SK-N-SH (cell line): ENCODE measurements at regions not wholly inside any gene's neighbourhood (a gene's known extent, or its start where the extent isn't known, plus 50 kb on each side); places are given as distances from the start of the nearest gene placed in this dataset.

ENCODE experiments used
- CTCF ChIA-PET: fragments of 300-600, 350-600 bp; formaldehyde crosslinking; extraction: SDS; loops from one replicate; lab custom pipeline; 2021; lab: Yijun Ruan, JAX
- POLR2A ChIA-PET: fragments of 350-600 bp; sonication (Branson Sonifier 250); formaldehyde crosslinking; extraction: SDS; loops from one replicate; lab custom pipeline; 2020; ENCODE audit warnings: antibody characterized with exemption, inconsistent platforms; lab: Yijun Ruan, JAX
- DNase-seq: peaks from one replicate; pipeline ENCODE4 v3.0.0; 2012
- H2AFZ ChIP-seq: fragments of 200-600 bp; sonication (generic); 2 replicates; pipeline ENCODE4 v1.8.1; 2016; ENCODE audit warnings: antibody characterized with exemption, mild to moderate bottlenecking, low read depth
- H3F3A ChIP-seq: fragments of 200-600 bp; sonication (generic); replicated peaks from 2 replicates; pipeline ENCODE3; 2016; ENCODE audit warnings: antibody characterized with exemption, mild to moderate bottlenecking; ENCODE audit not compliant: insufficient read depth
- H3K27ac ChIP-seq, 2 experiments: fragments of 200-500 bp in 1 of 2; fragments of 200-600 bp in 1 of 2; sonication (Bioruptor generic) in 1 of 2; sonication (generic), shearing (Covaris generic) in 1 of 2; 2 replicates each; pipeline versions ENCODE4 v1.5.1 to v1.6.1; 2014 to 2016; ENCODE audit warnings: low read depth in 2 of 2, inconsistent platforms in 1 of 2, low read length in 1 of 2, mild to moderate bottlenecking in 1 of 2, mixed read lengths in 1 of 2
- H3K27me3 ChIP-seq: fragments of 200-600 bp; sonication (generic), shearing (Covaris generic); 2 replicates; pipeline ENCODE4 v1.6.1; 2016; ENCODE audit warnings: mixed run types; ENCODE audit not compliant: insufficient read depth
- H3K36me3 ChIP-seq, 2 experiments: fragments of 200-500 bp in 1 of 2; fragments of 200-600 bp in 1 of 2; sonication (Bioruptor generic) in 1 of 2; sonication (generic) in 1 of 2; replicated peaks in 1 of 2; 2 replicates each; pipeline versions ENCODE3 to v1.5.1; 2014 to 2016; ENCODE audit warnings: low read length in 1 of 2, mild to moderate bottlenecking in 1 of 2; ENCODE audit not compliant: insufficient read depth in 2 of 2, control insufficient read depth in 1 of 2
- H3K4me1 ChIP-seq, 2 experiments: fragments of 200-500 bp in 1 of 2; fragments of 200-600 bp in 1 of 2; sonication (Bioruptor generic) in 1 of 2; sonication (generic), shearing (Covaris generic) in 1 of 2; 2 replicates each; pipeline versions ENCODE4 v1.5.1 to v1.6.1; 2014 to 2016; ENCODE audit warnings: low read depth in 1 of 2, low read length in 1 of 2, mixed run types in 1 of 2; ENCODE audit not compliant: insufficient read depth in 2 of 2, control insufficient read depth in 1 of 2
- H3K4me2 ChIP-seq: fragments of 200-600 bp; sonication (generic), shearing (Covaris generic); 2 replicates; pipeline ENCODE4 v1.6.1; 2017; ENCODE audit warnings: mixed run types
- H3K4me3 ChIP-seq, 2 experiments: fragments of 200-500 bp in 1 of 2; fragments of 200-600 bp in 1 of 2; sonication (Bioruptor generic) in 1 of 2; sonication (generic), shearing (Covaris generic) in 1 of 2; 2 replicates each; pipeline versions ENCODE4 v1.5.1 to v1.8.1; 2014 to 2016; ENCODE audit warnings: low read depth in 2 of 2, inconsistent platforms in 1 of 2, low read length in 1 of 2, mild to moderate bottlenecking in 1 of 2, mixed read lengths in 1 of 2, moderate library complexity in 1 of 2
- H3K79me2 ChIP-seq: fragments of 200-600 bp; sonication (generic); 2 replicates; pipeline ENCODE4 v1.8.1; 2017; ENCODE audit warnings: mild to moderate bottlenecking; ENCODE audit not compliant: insufficient read depth
- H3K9ac ChIP-seq: fragments of 200-600 bp; sonication (generic); 2 replicates; pipeline ENCODE4 v1.6.1; 2017; ENCODE audit warnings: mixed run types
- H3K9me2 ChIP-seq: fragments of 200-600 bp; sonication (generic); 2 replicates; pipeline ENCODE4 v1.6.1; 2017; ENCODE audit warnings: mixed run types
- H3K9me3 ChIP-seq: fragments of 200-600 bp; sonication (generic); 2 replicates; pipeline ENCODE4 v1.6.1; 2017; ENCODE audit warnings: mixed run types, mild to moderate bottlenecking, moderate library complexity
- H4K20me1 ChIP-seq: fragments of 200-600 bp; sonication (generic); 2 replicates; pipeline ENCODE4 v1.6.1; 2017; ENCODE audit warnings: mild to moderate bottlenecking, mixed run types; ENCODE audit not compliant: insufficient read depth
- CTCF ChIP-seq: fragments of 200-600 bp; sonication (generic); IDR thresholded peaks from 2 replicates; pipeline ENCODE4 v1.6.1; 2017; ENCODE audit warnings: antibody characterized with exemption, mild to moderate bottlenecking, moderate library complexity
- EP300 ChIP-seq, 2 experiments: IDR thresholded peaks; 2 replicates each; pipeline versions ENCODE4 v1.4.0 to v1.6.1; 2012; ENCODE audit warnings: borderline replicate concordance in 1 of 2, low read depth in 1 of 2, low read length in 1 of 2
- FOXM1 ChIP-seq: IDR thresholded peaks from 2 replicates; pipeline ENCODE4 v1.4.0; 2012; ENCODE audit warnings: low read depth, mild to moderate bottlenecking
- JUND ChIP-seq: IDR thresholded peaks from 2 replicates; pipeline ENCODE4 v1.4.0; 2012
- NRF1 ChIP-seq: IDR thresholded peaks from 2 replicates; pipeline ENCODE4 v1.6.1; 2012; ENCODE audit warnings: low read depth, mild to moderate bottlenecking, low read length
- RAD21 ChIP-seq: IDR thresholded peaks from 2 replicates; pipeline ENCODE4 v1.6.1; 2012; ENCODE audit warnings: mild to moderate bottlenecking, low read length
- RCOR1 ChIP-seq: fragments of 150-350 bp; IDR thresholded peaks from 2 replicates; pipeline ENCODE4 v1.6.1; 2017; ENCODE audit warnings: antibody characterized with exemption, low read length
- REST ChIP-seq: IDR thresholded peaks from 2 replicates; pipeline ENCODE4 v1.6.1; 2012; ENCODE audit warnings: mild to moderate bottlenecking, low read depth, low read length, moderate library complexity
- RFX5 ChIP-seq: IDR thresholded peaks from 2 replicates; pipeline ENCODE4 v1.6.1; 2012; ENCODE audit warnings: mild to moderate bottlenecking, improper control_type of control experiment, low read length
- SMC3 ChIP-seq: IDR thresholded peaks from 2 replicates; pipeline ENCODE4 v1.6.1; 2012; ENCODE audit warnings: low read depth, low read length, improper control_type of control experiment
- TCF12 ChIP-seq: IDR thresholded peaks from 2 replicates; pipeline ENCODE4 v1.4.0; 2012
- TEAD4 ChIP-seq: IDR thresholded peaks from 2 replicates; pipeline ENCODE4 v1.4.0; 2012; ENCODE audit warnings: mild to moderate bottlenecking, borderline replicate concordance; ENCODE audit not compliant: insufficient read depth
- USF1 ChIP-seq: IDR thresholded peaks from 2 replicates; pipeline ENCODE4 v1.4.0; 2012; ENCODE audit warnings: low read depth, borderline replicate concordance
- YY1 ChIP-seq: IDR thresholded peaks from 2 replicates; pipeline ENCODE4 v1.4.0; 2012; ENCODE audit warnings: low read depth, mild to moderate bottlenecking
- ZBTB33 ChIP-seq: IDR thresholded peaks from 2 replicates; pipeline ENCODE4 v1.4.0; 2012; ENCODE audit warnings: low read depth, borderline replicate concordance
- WGBS: methylation state at CpG from one replicate; pipeline ENCODE4 v1.1.6; 2017; ENCODE audit warnings: low lambda C conversion rate; 5-methylcytosine and 5-hydroxymethylcytosine counted together
- TF ChIP-seq, protein P1 (sequence below): fragments of 150-350 bp; IDR thresholded peaks from 2 replicates; pipeline ENCODE4 v1.6.1; 2017; ENCODE audit warnings: antibody characterized with exemption, low read length, low read depth, borderline replicate concordance

DNA sequence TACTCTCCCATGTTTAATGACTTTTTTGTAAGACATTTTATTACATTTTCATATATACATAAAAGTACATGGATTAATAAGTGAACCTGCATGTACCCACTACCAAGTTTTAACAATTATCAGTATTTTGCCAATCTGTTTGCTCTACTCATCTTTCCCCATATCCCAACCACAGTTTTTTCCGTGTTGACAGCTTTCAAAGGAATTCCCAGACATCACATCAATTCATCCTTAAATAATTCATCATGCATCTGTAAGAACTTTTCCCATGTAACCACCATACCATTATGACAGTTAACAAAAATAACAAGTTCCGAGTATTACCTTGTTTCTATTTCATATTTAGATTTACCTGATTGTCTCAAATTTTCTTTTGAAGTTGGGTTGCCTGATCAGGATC is 436.7 kb downstream of the PDCD6IP start:
- Histone ChIP-seq H3K4me2 (no peak overlapping the region), H4K20me1 (no peaks in the 10 kb centered on the region), H2AFZ (no peak overlapping the region), H3K9me3 (no peaks in the 10 kb centered on the region), H3K79me2 (no peaks in the 10 kb centered on the region), H3K36me3 (no peaks in the 10 kb centered on the region), H3K4me1 (no peaks in the 10 kb centered on the region), H3K27me3 (no peaks in the 10 kb centered on the region), H3F3A (no peaks in the 10 kb centered on the region), H3K27ac (no peak overlapping the region), H3K9me2 (no peaks in the 10 kb centered on the region), H3K4me3 (no peak overlapping the region), H3K9ac (no peak overlapping the region)
- DNase-seq: no peak
- TF ChIP-seq RAD21 (no peak), TCF12 (no peak), FOXM1 (no peak), YY1 (no peak), REST (no peak), RCOR1 (no peak), RFX5 (no peak), SMC3 (no peak), CTCF (no peak), JUND (no peak)
- 26% methylated on average over 2 of the region's 2 CpGs for WGBS
- ChIA-PET CTCF (interaction anchor here (1.0 kb wide), 1 partner anchor 351 kb away, joined by 3 read pairs; no protein-coding TSS in a partner anchor), POLR2A (no interaction called here)

GRCh38 chr3:34237946-34238345 is 439.5 kb downstream of the PDCD6IP start:
- Histone ChIP-seq H3K79me2 (no peaks in the 10 kb centered on the region), H2AFZ (no peak overlapping the region), H3K9ac (no peak overlapping the region), H3K4me3 (no peak overlapping the region), H3K4me1 (no peaks in the 10 kb centered on the region; a peak in 1 of 4 replicates), H3K36me3 (no peaks in the 10 kb centered on the region), H3F3A (no peaks in the 10 kb centered on the region), H3K27me3 (no peaks in the 10 kb centered on the region), H3K27ac (no peak overlapping the region), H4K20me1 (no peaks in the 10 kb centered on the region), H3K9me2 (no peaks in the 10 kb centered on the region), H3K4me2 (no peak overlapping the region), H3K9me3 (no peaks in the 10 kb centered on the region)
- POLR2A ChIA-PET: no interaction called here
- no peak for DNase-seq
- 8% methylated on average over 1 of the region's 1 CpG for WGBS
- CTCF ChIA-PET: no interaction called here
- TF ChIP-seq RAD21: no peak
- no peak for TF ChIP-seq JUND
- no peak for TF ChIP-seq NRF1
- no peak for TF ChIP-seq CTCF
- TF ChIP-seq EP300 (IDR thresholded peaks at IDR 0.05; ENCODE audit: borderline replicate concordance in 1 of 2, low read depth in 1 of 2, low read length in 1 of 2): no peak
- no peak for TF ChIP-seq ZBTB33
- TF ChIP-seq USF1: no peak
- no peak for TF ChIP-seq TEAD4
- no peak for TF ChIP-seq RFX5
- TF ChIP-seq, protein P1, sequence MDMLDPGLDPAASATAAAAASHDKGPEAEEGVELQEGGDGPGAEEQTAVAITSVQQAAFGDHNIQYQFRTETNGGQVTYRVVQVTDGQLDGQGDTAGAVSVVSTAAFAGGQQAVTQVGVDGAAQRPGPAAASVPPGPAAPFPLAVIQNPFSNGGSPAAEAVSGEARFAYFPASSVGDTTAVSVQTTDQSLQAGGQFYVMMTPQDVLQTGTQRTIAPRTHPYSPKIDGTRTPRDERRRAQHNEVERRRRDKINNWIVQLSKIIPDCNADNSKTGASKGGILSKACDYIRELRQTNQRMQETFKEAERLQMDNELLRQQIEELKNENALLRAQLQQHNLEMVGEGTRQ: no peak
- no peak for TF ChIP-seq SMC3
